ENCODE measurements at regions not wholly inside any gene's neighbourhood (a gene's known extent, or its start where the extent isn't known, plus 50 kb on each side); places are given as distances from the start of the nearest gene placed in this dataset.

GRCh38 chr11:130760515-130761125 lies 155.7 kb downstream of the SNX19 start:
- TF ChIP-seq CTCF (IDR thresholded peaks at IDR 0.05) (no peak), POLR2A (IDR thresholded peaks at IDR 0.05) (no peak)
